ENCODE measurements at regions not wholly inside any gene's neighbourhood (a gene's known extent, or its start where the extent isn't known, plus 50 kb on each side); places are given as distances from the start of the nearest gene placed in this dataset.
A peak's percentile ranks its signal among the peaks of the same experiment; 100 is the strongest.

DNA sequence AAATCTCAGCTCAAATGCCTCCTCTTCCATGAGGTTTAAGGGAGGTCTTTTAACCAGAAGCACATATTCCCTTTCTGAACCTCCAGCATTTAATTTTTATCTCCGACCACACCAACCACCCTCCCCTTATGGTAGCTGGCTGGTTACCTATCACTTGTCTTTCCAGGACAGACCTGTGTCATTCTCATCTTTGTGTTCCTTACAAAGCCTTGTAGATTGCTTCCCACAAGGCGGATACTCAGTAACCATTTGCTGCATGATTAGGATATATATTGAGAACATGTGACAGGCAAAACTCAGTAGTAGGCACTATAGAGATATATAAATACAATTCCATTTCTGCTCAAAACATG lies 119.5 kb downstream of the RPL22L1 start:
- Histone ChIP-seq H3K79me2 (ENCODE audit: control insufficient read depth, insufficient read depth, low read length) (no peaks in the 10 kb centered on the region), H4K20me1 (replicated peaks; ENCODE audit: control insufficient read depth, insufficient read depth, low read length) (no peaks in the 10 kb centered on the region), H3K4me1 (replicated peaks in 1 of 2; ENCODE audit: control insufficient read depth in 2 of 2, insufficient read depth in 2 of 2, low read length in 2 of 2) (peaks cover 0 to 36% of the 10 kb centered on the region in 2 experiments; a peak in 4 of 5 replicates), H3K4me2 (ENCODE audit: insufficient read depth, low read length) (no peak overlapping the region), H3K9ac (ENCODE audit: insufficient read depth in 1 of 2, low read depth in 2 of 2, low read length in 2 of 2) (no peak overlapping the region), H3K36me3 (ENCODE audit: control insufficient read depth, insufficient read depth, low read length) (no peaks in the 10 kb centered on the region), H2AFZ (ENCODE audit: low read depth, low read length) (peak overlapping the region; percentile 3; the same call in 1 of the 2 replicates), H3K4me3 (no peak overlapping the region), H3K9me1 (ENCODE audit: control insufficient read depth, insufficient read depth, low read length) (no peaks in the 10 kb centered on the region), H3K27ac (ENCODE audit: extremely low read depth, low read depth, low read length) (no peak overlapping the region), H3K9me3 (replicated peaks; ENCODE audit: control insufficient read depth, insufficient read depth, low read depth, low read length) (no peaks in the 10 kb centered on the region), H3K27me3 (ENCODE audit: control insufficient read depth in 2 of 2, insufficient read depth in 2 of 2, low read length in 2 of 2) (no peaks in the 10 kb centered on the region)
- POLR2A ChIA-PET: interaction anchor here (0.6 to 1.5 kb wide), 6 partner anchors 10 to 166 kb away, joined by 3 to 6 read pairs (median 4); no protein-coding TSS in a partner anchor
- WGBS (ENCODE audit: insufficient coverage, low coverage, missing lambda C conversion rate): 47% methylated on average over 2 of the region's 2 CpGs
- CTCF ChIA-PET (ENCODE audit: low intra/inter-chr PET ratio): no interaction called here
- intact Hi-C loops (cut with micrococcal nuclease): no loop called here
- BruUV-seq (replicated peaks): no TSS peak
- DNase-seq (ENCODE audit: extremely low read depth in 1 of 4, low spot score in 3 of 4) (peak in 1 of 4 experiments; percentile 41), ATAC-seq (peak; percentile 54), FAIRE-seq (peak; percentile 19)
- in situ Hi-C loops (cut with MboI): no loop called here
- TF ChIP-seq ZNF589 (CRISPR knock-in tag; IDR thresholded peaks at IDR 0.05; ENCODE audit: low read depth) (peak; percentile 32; the same call in 1 of the 2 replicates), CBX3 (IDR thresholded peaks at IDR 0.05; ENCODE audit: borderline replicate concordance in 1 of 2, low read length in 2 of 2) (no peak), TCF3 (CRISPR knock-in tag; IDR thresholded peaks at IDR 0.05) (0 out of 2 replicates have a peak, but pooled peaks have one; percentile 11), ZNF584 (CRISPR knock-in tag; IDR thresholded peaks at IDR 0.05; ENCODE audit: low read depth) (peak; percentile 46; the same call in 1 of the 2 replicates), CBFA2T2 (conservative IDR thresholded peaks at IDR 0.05) (0 out of 2 replicates have a peak, but pooled peaks have one; percentile 16), CBFA2T3 (IDR thresholded peaks at IDR 0.05) (peak; percentile 59), PHF8 (IDR thresholded peaks at IDR 0.05; ENCODE audit: borderline replicate concordance, low read length) (no peak), PTTG1 (tag; IDR thresholded peaks at IDR 0.05; ENCODE audit: low read depth) (0 out of 2 replicates have a peak, but pooled peaks have one; percentile 20), ERF (CRISPR knock-in tag; IDR thresholded peaks at IDR 0.05) (no peak)

Data from K562 (cell line).